ENCODE measurements at regions not wholly inside any gene's neighbourhood (a gene's known extent, or its start where the extent isn't known, plus 50 kb on each side); places are given as distances from the start of the nearest gene placed in this dataset.
A peak's percentile ranks its signal among the peaks of the same experiment; 100 is the strongest.

GRCh38 chr22:49372530-49373288 lies 455.0 kb downstream of the BRD1 start:
- TF ChIP-seq POLR2A (IDR thresholded peaks at IDR 0.05; ENCODE audit: borderline replicate concordance, extremely low read depth, insufficient read depth, insufficient read length) = no peak
- TF ChIP-seq CTCF (IDR thresholded peaks at IDR 0.05 in 2 of 3, conservative IDR thresholded peaks at IDR 0.05 in 1 of 3; ENCODE audit: borderline replicate concordance in 1 of 3, insufficient read depth in 1 of 3, low read depth in 2 of 3, low read length in 2 of 3) = no peak
- TF ChIP-seq MAX (IDR thresholded peaks at IDR 0.05) = peak; percentile 61
- peak; percentile 53 for TF ChIP-seq POLR2AphosphoS5 (IDR thresholded peaks at IDR 0.05; ENCODE audit: low read depth, low read length)
- 0 out of 2 replicates have a peak, but pooled peaks have one; percentile 29 for TF ChIP-seq JUND (IDR thresholded peaks at IDR 0.05)
- no peak for TF ChIP-seq ZFX (IDR thresholded peaks at IDR 0.05)
- TF ChIP-seq ZNF274 (IDR thresholded peaks at IDR 0.05; ENCODE audit: low read depth, low read length) = no peak
- TF ChIP-seq EZH2 (IDR thresholded peaks at IDR 0.05) = no peak
- TF ChIP-seq REST (IDR thresholded peaks at IDR 0.05; ENCODE audit: low read depth) = no peak
